GM19397 (cell line): ENCODE measurements at regions not wholly inside any gene's neighbourhood (a gene's known extent, or its start where the extent isn't known, plus 50 kb on each side); places are given as distances from the start of the nearest gene placed in this dataset.
A peak's percentile ranks its signal among the peaks of the same experiment; 100 is the strongest.
"Not testable (repeated sequence)": the region's sequence is repeated elsewhere in the genome, so short reads cannot be mapped to it uniquely, and the experiment has no call there.

Experiments
- ATAC-seq: cut with Tn5 transposase; IDR thresholded peaks from one replicate; pipeline ENCODE4 v1.9.1; 2021; ENCODE audit warnings: mild to moderate bottlenecking, moderate library complexity; ENCODE audit not compliant: unreplicated experiment

- ATAC-seq, result no peak
These were observed 95.6 kb downstream of the RRAGB start for GRCh38 chrX:55813150-55813549.

- no peak for ATAC-seq
These were observed 98.0 kb downstream of the RRAGB start for GRCh38 chrX:55815546-55815945.

GRCh38 chrX:55816023-55816422, 98.5 kb downstream of the RRAGB start:
- ATAC-seq, result no peak

- ATAC-seq, result no peak
These were observed 101.3 kb downstream of the RRAGB start for GRCh38 chrX:55818673-55819375.

- no peak for ATAC-seq
These were observed 121.9 kb downstream of the RRAGB start for GRCh38 chrX:55839485-55839884.

GRCh38 chrX:55841962-55842752, 124.6 kb downstream of the RRAGB start:
- no peak for ATAC-seq

GRCh38 chrX:55866779-55867178, 149.2 kb downstream of the RRAGB start:
- not testable (repeated sequence) for ATAC-seq

- ATAC-seq, result peak; percentile 78
These were observed 149.7 kb downstream of the RRAGB start for GRCh38 chrX:55867181-55867651.

- ATAC-seq, result peak; percentile 70
These were observed 150.2 kb downstream of the RRAGB start for GRCh38 chrX:55867708-55868107.

GRCh38 chrX:55874807-55875206, 157.3 kb downstream of the RRAGB start:
- ATAC-seq, result no peak

GRCh38 chrX:55883541-55883940, 166.0 kb downstream of the RRAGB start:
- ATAC-seq, result peak; percentile 61

- peak; percentile 81 for ATAC-seq
These were observed 190.5 kb downstream of the RRAGB start for GRCh38 chrX:55907968-55908607.

- peak; percentile 51 for ATAC-seq
These were observed 191.2 kb downstream of the RRAGB start for GRCh38 chrX:55908661-55909212.

GRCh38 chrX:55919367-55920221, 202.0 kb downstream of the RRAGB start:
- ATAC-seq, result peak; percentile 90

- no peak for ATAC-seq
These were observed 207.0 kb downstream of the RRAGB start for GRCh38 chrX:55924574-55924973.

GRCh38 chrX:55928529-55928928, 211.0 kb downstream of the RRAGB start:
- not testable (repeated sequence) for ATAC-seq
